Fibroblast of the aortic adventitia (primary cell): ENCODE measurements at regions not wholly inside any gene's neighbourhood (a gene's known extent, or its start where the extent isn't known, plus 50 kb on each side); places are given as distances from the start of the nearest gene placed in this dataset.

ENCODE experiments used
- DNase-seq: peaks from one replicate; pipeline ENCODE4 v3.0.0-alpha.2; 2010; ENCODE audit warnings: low read depth
- H3K4me3 ChIP-seq: 2 replicates; pipeline ENCODE4 v1.5.1; 2011; ENCODE audit warnings: low read depth, mild to moderate bottlenecking, control low read depth, low read length, moderate library complexity
- TF ChIP-seq, protein P1 (sequence below): IDR thresholded peaks from 2 replicates; pipeline ENCODE4 v1.5.1; 2011; ENCODE audit warnings: mild to moderate bottlenecking, low read length, control low read depth, inconsistent platforms; ENCODE audit not compliant: insufficient read depth

DNA sequence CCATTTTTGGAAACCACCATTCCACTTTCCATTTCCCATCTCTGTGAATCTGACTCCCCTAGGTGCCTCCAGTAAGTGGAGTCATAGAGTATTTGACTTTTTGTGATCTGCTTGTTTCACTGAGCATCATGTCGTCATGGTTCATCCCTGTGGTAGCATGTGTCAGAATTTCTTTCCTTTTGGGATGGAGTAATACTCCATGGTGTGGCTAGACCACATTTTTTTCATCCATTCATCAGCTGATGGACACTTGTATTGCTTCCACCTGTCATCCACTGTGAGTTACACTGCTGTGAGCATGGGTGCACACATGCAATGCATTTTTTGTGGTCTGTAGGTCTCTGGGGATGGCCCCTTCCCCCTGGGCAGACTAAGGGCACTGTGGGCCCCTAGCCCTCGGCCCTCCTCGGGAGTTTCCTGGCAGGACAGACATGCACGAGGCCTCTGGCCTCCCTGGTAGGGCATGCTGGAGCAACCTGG, 115.9 kb downstream of the GADD45G start:
- no peak overlapping the region for H3K4me3 ChIP-seq
- no peak for DNase-seq
- TF ChIP-seq, protein P1, sequence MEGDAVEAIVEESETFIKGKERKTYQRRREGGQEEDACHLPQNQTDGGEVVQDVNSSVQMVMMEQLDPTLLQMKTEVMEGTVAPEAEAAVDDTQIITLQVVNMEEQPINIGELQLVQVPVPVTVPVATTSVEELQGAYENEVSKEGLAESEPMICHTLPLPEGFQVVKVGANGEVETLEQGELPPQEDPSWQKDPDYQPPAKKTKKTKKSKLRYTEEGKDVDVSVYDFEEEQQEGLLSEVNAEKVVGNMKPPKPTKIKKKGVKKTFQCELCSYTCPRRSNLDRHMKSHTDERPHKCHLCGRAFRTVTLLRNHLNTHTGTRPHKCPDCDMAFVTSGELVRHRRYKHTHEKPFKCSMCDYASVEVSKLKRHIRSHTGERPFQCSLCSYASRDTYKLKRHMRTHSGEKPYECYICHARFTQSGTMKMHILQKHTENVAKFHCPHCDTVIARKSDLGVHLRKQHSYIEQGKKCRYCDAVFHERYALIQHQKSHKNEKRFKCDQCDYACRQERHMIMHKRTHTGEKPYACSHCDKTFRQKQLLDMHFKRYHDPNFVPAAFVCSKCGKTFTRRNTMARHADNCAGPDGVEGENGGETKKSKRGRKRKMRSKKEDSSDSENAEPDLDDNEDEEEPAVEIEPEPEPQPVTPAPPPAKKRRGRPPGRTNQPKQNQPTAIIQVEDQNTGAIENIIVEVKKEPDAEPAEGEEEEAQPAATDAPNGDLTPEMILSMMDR = no peak

DNA sequence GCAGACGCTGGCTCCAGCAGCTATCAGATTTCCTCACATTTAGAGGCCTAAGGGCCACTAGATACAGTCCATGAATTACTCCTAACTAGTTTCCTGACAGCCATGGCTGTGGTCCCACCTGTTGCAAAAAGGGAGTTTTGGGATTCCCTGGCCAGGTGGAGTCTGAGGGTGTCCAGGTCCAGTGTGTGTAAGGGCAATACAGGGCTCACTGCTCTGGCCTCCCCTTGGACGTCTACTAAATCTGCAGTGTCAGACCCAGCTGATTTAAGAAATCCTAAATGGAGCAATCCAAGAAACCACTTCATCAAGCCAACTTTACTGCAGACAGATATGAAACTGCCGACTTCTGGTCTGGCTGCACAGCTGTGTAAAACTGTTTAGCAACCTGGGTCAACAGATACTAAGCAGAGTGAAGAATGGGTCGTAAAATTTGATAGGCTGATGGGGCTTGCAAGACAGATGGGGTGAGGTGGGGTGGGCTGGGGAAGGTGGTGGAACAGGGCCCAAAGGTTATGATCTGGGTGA, 116.4 kb downstream of the GADD45G start:
- TF ChIP-seq, protein P1 = no peak
- DNase-seq = no peak
- no peak overlapping the region for H3K4me3 ChIP-seq

DNA sequence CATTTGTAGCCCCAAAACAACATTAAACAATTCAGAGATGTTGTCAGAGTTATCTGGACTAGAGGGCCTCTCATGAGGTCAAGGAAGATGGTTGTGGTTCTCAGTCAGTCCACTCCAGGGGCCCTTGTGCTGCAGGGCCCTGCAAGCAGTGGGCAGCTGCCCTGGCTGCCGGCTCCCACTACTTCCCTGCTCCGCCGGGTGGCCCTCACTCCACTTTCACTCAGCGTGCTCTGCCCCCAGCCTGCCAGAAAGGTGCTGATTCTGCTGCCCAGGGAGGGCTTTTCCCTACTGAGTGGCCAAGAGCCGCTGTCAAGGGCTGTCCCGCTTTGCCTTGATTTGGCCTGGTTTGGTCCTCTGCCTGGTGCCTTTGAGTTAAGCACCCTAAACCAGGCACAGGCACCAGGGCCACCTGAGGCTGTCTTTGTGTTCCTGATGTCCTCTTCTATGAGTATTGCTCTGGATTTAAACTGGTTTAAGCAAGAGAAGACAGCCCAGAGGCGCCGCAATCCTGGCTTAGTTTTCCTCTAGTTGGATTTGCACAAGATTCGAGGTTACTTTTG, 117.2 kb downstream of the GADD45G start:
- no peak overlapping the region for H3K4me3 ChIP-seq
- TF ChIP-seq, protein P1 = no peak
- DNase-seq = no peak

DNA sequence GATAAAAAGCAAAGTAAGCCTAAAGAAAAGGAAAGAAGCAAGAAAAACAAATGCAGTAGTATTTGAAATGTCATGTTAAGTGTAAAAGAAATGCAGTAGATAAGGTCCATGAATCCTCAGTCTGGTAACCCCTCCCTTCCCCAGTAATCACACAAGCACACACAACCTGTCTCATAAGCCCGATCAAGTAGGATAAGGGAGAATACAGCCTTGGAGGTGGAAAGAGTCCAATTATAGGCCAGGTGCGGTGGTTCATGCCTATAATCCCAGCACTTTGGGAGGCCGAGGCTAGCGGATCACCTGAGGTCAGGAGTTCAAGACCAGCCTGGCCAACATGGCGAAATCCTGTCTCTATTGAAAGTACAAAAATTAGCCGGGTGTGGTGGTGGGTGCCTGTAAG, 117.9 kb downstream of the GADD45G start:
- no peak overlapping the region for H3K4me3 ChIP-seq
- TF ChIP-seq, protein P1 = no peak
- DNase-seq = no peak

DNA sequence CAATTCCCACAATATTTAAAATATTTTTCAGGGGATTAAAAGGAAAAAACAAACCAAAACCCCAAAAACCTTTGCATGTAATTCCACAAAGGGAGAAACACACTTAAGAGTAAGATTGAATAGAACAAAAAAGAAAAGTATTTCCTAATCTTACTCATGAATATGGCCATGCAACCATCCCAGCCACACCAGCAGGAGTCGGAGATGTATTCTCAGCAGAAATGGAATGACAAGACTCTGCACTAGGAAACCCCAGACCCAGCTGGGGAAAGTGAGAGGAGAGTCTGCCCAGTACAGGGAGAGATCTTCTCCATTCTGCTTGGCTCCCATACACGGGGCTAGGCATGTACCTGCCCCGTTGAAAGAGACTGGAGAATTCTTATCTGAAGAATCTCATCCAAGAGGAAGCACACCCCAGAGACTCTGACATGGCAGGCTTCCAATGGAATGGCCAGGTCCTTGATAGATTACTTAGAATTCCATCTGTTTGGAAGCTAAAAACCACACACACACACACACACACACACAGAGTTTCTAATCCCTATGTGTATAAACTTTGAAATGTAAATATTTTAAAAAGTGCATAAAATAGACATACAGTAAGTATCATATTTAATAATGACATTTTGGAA, 118.8 kb downstream of the GADD45G start:
- no peak for DNase-seq
- H3K4me3 ChIP-seq = no peak overlapping the region
- TF ChIP-seq, protein P1 = no peak

DNA sequence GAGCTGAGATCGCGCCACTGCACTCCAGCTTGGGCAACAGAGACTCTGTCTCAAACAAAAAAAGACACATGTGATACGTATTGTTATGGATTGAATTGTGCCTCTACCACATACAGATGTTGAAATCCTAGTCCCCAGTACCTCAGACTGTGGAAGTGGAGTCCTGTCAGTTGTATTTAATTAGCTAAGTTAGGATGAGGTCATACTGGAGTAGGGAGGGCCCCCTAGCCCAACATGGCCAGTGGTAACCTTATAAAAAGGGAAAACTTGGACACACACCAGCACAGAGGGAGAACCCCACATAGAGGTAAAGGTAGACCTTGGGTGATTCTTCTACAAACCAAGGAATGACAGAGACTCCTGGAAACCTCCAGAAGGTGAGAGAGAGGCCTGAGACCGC, 119.8 kb downstream of the GADD45G start:
- TF ChIP-seq, protein P1 = no peak
- no peak for DNase-seq
- no peak overlapping the region for H3K4me3 ChIP-seq

DNA sequence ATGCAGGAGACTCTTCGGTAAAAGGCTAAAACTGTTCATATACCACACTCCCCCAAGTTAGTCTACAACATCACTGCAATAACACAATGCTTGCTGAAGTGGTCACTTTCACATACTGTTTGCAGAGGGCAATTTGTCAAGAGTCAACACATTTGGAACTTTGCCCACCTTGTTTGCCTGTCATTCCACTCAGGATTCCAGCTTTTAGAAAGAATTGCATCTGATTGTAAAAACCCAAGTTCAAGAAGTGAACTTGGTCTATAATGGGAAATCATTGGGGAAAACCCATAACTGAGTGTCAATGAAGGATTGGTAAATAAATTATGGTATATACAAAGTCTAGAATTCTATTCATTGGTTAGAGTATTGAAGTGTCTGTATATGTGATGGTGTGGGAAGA, 120.5 kb downstream of the GADD45G start:
- no peak overlapping the region for H3K4me3 ChIP-seq
- TF ChIP-seq, protein P1 = no peak
- no peak for DNase-seq
